ENCODE measurements at regions not wholly inside any gene's neighbourhood (a gene's known extent, or its start where the extent isn't known, plus 50 kb on each side); places are given as distances from the start of the nearest gene placed in this dataset.

DNA sequence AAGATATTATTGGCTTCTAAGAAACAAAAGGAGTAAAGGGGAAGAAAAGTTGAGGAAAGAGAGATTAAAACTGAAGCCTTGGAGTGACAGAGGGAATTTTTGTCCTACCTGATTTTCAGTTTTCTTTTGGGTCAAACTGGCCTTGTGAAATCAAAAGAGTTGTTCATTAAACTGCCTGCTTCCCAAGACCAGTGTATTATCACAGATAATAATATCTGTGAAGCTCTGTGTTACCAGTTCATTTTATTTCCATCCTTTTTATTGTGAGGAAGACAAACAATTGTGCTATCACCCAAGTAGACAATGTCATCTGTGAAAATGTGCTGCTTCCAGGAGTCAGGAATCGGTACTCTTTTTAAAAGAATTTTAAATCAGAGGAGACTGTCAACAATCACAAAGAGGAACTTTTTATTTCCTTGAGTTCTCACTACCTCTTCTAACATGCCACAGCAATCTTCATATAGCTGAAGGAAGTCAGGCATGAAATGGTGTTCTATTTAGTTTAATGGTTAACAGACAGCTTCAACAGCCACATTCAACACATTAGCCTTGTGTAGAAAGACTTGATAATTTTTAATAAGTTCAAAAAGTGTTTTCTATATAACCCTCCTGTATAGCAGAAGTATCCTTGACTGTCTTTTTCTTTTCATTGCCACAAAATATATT lies 554.8 kb downstream of the PIK3C3 start:
- TF ChIP-seq POLR2A (IDR thresholded peaks at IDR 0.05; ENCODE audit: low read depth, low read length) (no peak), POLR2AphosphoS5 (IDR thresholded peaks at IDR 0.05; ENCODE audit: low read depth, low read length) (no peak)

Data from GM12892 (cell line).